Common myeloid progenitor, CD34-positive (primary cell): ENCODE measurements at regions not wholly inside any gene's neighbourhood (a gene's known extent, or its start where the extent isn't known, plus 50 kb on each side); places are given as distances from the start of the nearest gene placed in this dataset.
A peak's percentile ranks its signal among the peaks of the same experiment; 100 is the strongest.
"Not testable (repeated sequence)": the region's sequence is repeated elsewhere in the genome, so short reads cannot be mapped to it uniquely, and the experiment has no call there.

ENCODE experiments used
- CTCF ChIA-PET: fragments of 350-600 bp; sonication (Branson Sonifier 250); formaldehyde crosslinking; loops from one replicate; lab custom pipeline; 2021; ENCODE audit warnings: antibody characterized with exemption; lab: Charles Lee
- POLR2A ChIA-PET: fragments of 350-600 bp; sonication (Branson Sonifier 250); formaldehyde crosslinking; loops from one replicate; lab custom pipeline; 2021; ENCODE audit warnings: antibody characterized with exemption; lab: Charles Lee
- DNase-seq, 3 donors: peaks; one replicate each; pipeline versions ENCODE4 v3.0.0 to v3.0.0-alpha.2; 2013
- H3K27ac ChIP-seq, 2 experiments: 1 replicate in 1 of 2; 2 replicates in 1 of 2; pipeline ENCODE4 v1.7.0; 2013; ENCODE audit warnings: inconsistent platforms in 2 of 2, low read length in 2 of 2, mild to moderate bottlenecking in 2 of 2, low read depth in 1 of 2, moderate library complexity in 1 of 2; ENCODE audit not compliant: severe bottlenecking in 2 of 2, insufficient read depth in 1 of 2, poor library complexity in 1 of 2
- H3K27me3 ChIP-seq, 5 experiments: replicated peaks in 2 of 5; 1 replicate in 3 of 5; 2 replicates in 2 of 5; pipeline versions ENCODE4 v1.6.1 to v1.7.0; 2013; ENCODE audit warnings: low read length in 4 of 5, mild to moderate bottlenecking in 2 of 5, moderate library complexity in 2 of 5, inconsistent platforms in 1 of 5; ENCODE audit not compliant: insufficient read depth in 5 of 5, control insufficient read depth in 4 of 5
- H3K36me3 ChIP-seq, 4 experiments: 1 replicate in 2 of 4; 2 replicates in 2 of 4; pipeline versions ENCODE4 v1.6.1 to v1.7.0; 2013; ENCODE audit warnings: low read length in 3 of 4, control low read depth in 1 of 4, mild to moderate bottlenecking in 1 of 4; ENCODE audit not compliant: control insufficient read depth in 4 of 4, insufficient read depth in 4 of 4
- H3K4me1 ChIP-seq, 4 experiments: 1 replicate in 3 of 4; 2 replicates in 1 of 4; pipeline versions ENCODE4 v1.6.1 to v1.7.1; 2013; ENCODE audit warnings: low read length in 3 of 4, mild to moderate bottlenecking in 3 of 4, control low read depth in 1 of 4, inconsistent platforms in 1 of 4, moderate library complexity in 1 of 4; ENCODE audit not compliant: control insufficient read depth in 4 of 4, insufficient read depth in 4 of 4; ENCODE audit errors: control extremely low read depth in 1 of 4
- H3K4me3 ChIP-seq, 7 experiments: 1 replicate in 4 of 7; 2 replicates in 3 of 7; pipeline versions ENCODE4 v1.5.1 to v1.7.0; 2013; ENCODE audit warnings: mild to moderate bottlenecking in 7 of 7, low read length in 6 of 7, moderate library complexity in 6 of 7, inconsistent platforms in 2 of 7, low read depth in 2 of 7, control low read depth in 1 of 7; ENCODE audit not compliant: insufficient read depth in 4 of 7, control insufficient read depth in 1 of 7; ENCODE audit errors: extremely low read depth in 1 of 7
- H3K9me3 ChIP-seq, 5 experiments: 1 replicate in 4 of 5; 2 replicates in 1 of 5; pipeline versions ENCODE4 v1.6.1 to v1.7.1; 2013; ENCODE audit warnings: low read length in 4 of 5, mild to moderate bottlenecking in 2 of 5, inconsistent platforms in 1 of 5, low read depth in 1 of 5, moderate library complexity in 1 of 5; ENCODE audit not compliant: control insufficient read depth in 4 of 5, insufficient read depth in 2 of 5; ENCODE audit errors: control extremely low read depth in 1 of 5
- WGBS: methylation state at CpG from one replicate; pipeline ENCODE4 v1.1.5; 2013; ENCODE audit not compliant: insufficient coverage; 5-methylcytosine and 5-hydroxymethylcytosine counted together

GRCh38 chr4:101418055-101418454 is 70.7 kb upstream of the PPP3CA start:
- WGBS = 0% methylated on average over 1 of the region's 2 CpGs
- Histone ChIP-seq H3K27me3 (peaks cover 0 to 5% (median 0%) of the 10 kb centered on the region in 5 experiments), H3K9me3 (peaks cover 0 to 9% (median 3%) of the 10 kb centered on the region in 5 experiments), H3K27ac (no peak overlapping the region), H3K4me3 (peak overlapping the region in 2 of 7 experiments; percentile 42 to 45), H3K36me3 (no peaks in the 10 kb centered on the region), H3K4me1 (peaks cover 21 to 40% (median 23%) of the 10 kb centered on the region in 4 experiments)
- POLR2A ChIA-PET = interaction anchor here (0.9 kb wide), 1 partner anchor 71 kb away, joined by 3 read pairs; the partner anchor contains the start of gene PPP3CA
- CTCF ChIA-PET = interaction anchor here (0.8 kb wide), 1 partner anchor 70 kb away, joined by 4 read pairs; no protein-coding TSS in a partner anchor
- DNase-seq = peak; percentile 42 to 89 (median 87)

GRCh38 chr4:101417046-101417445 is 69.7 kb upstream of the PPP3CA start:
- Histone ChIP-seq H3K27ac (no peak overlapping the region), H3K36me3 (no peaks in the 10 kb centered on the region), H3K27me3 (peaks cover 0 to 5% (median 0%) of the 10 kb centered on the region in 5 experiments), H3K4me1 (peaks cover 21 to 40% (median 23%) of the 10 kb centered on the region in 4 experiments), H3K4me3 (no peak overlapping the region), H3K9me3 (peaks cover 0 to 9% (median 3%) of the 10 kb centered on the region in 5 experiments)
- ChIA-PET CTCF (no interaction called here), POLR2A (no interaction called here)
- DNase-seq = no peak
- WGBS = 86% methylated on average over 4 of the region's 6 CpGs

- H3K36me3 ChIP-seq = no peaks in the 10 kb centered on the region
- peaks cover 0 to 5% (median 0%) of the 10 kb centered on the region in 5 experiments for H3K27me3 ChIP-seq
- WGBS = 96% methylated on average over 5 of the region's 6 CpGs
- no peak overlapping the region for H3K27ac ChIP-seq
- POLR2A ChIA-PET = no interaction called here
- peaks cover 0 to 9% (median 3%) of the 10 kb centered on the region in 5 experiments for H3K9me3 ChIP-seq
- peaks cover 21 to 40% (median 23%) of the 10 kb centered on the region in 4 experiments for H3K4me1 ChIP-seq
- CTCF ChIA-PET = interaction anchor here (0.9 kb wide), 1 partner anchor 12 kb away, joined by 3 read pairs; no protein-coding TSS in a partner anchor
- DNase-seq = no peak
- no peak overlapping the region for H3K4me3 ChIP-seq
Observed at GRCh38 chr4:101415962-101416361, 68.6 kb upstream of the PPP3CA start.

GRCh38 chr4:101414496-101414895 is 67.2 kb upstream of the PPP3CA start:
- peaks cover 13 to 27% (median 19%) of the 10 kb centered on the region in 4 experiments for H3K4me1 ChIP-seq
- no peak overlapping the region for H3K4me3 ChIP-seq
- H3K9me3 ChIP-seq = peaks cover 0 to 9% (median 3%) of the 10 kb centered on the region in 5 experiments
- H3K27ac ChIP-seq = no peak overlapping the region
- DNase-seq = no peak
- no peaks in the 10 kb centered on the region for H3K36me3 ChIP-seq
- ChIA-PET CTCF (no interaction called here), POLR2A (no interaction called here)
- WGBS = no CpG with 5 or more reads among the region's 1 CpG
- peaks cover 0 to 5% (median 0%) of the 10 kb centered on the region in 5 experiments for H3K27me3 ChIP-seq

- H3K27ac ChIP-seq = no peak overlapping the region
- WGBS = 100% methylated on average over 2 of the region's 2 CpGs
- H3K4me3 ChIP-seq = no peak overlapping the region
- POLR2A ChIA-PET = no interaction called here
- peaks cover 0 to 3% (median 0%) of the 10 kb centered on the region in 5 experiments for H3K27me3 ChIP-seq
- peaks cover 0 to 3% (median under 1%) of the 10 kb centered on the region in 4 experiments for H3K4me1 ChIP-seq
- CTCF ChIA-PET = no interaction called here
- DNase-seq = no peak
- H3K36me3 ChIP-seq = no peaks in the 10 kb centered on the region
- peaks cover 0 to 9% (median 3%) of the 10 kb centered on the region in 5 experiments for H3K9me3 ChIP-seq
Observed at GRCh38 chr4:101411926-101412325, 64.6 kb upstream of the PPP3CA start.

- H3K27me3 ChIP-seq, H3K9me3 ChIP-seq, CTCF ChIA-PET, H3K4me3 ChIP-seq, H3K27ac ChIP-seq, DNase-seq, POLR2A ChIA-PET, H3K36me3 ChIP-seq, H3K4me1 ChIP-seq: not testable (repeated sequence)
- 98% methylated on average over 22 of the region's 24 CpGs for WGBS
Observed at GRCh38 chr4:101411281-101411910, 64.1 kb upstream of the PPP3CA start.

GRCh38 chr4:101400096-101400495 is 52.8 kb upstream of the PPP3CA start:
- Histone ChIP-seq H3K27ac (no peak overlapping the region), H3K9me3 (peaks cover 0 to 2% (median 0%) of the 10 kb centered on the region in 5 experiments), H3K36me3 (no peaks in the 10 kb centered on the region), H3K4me3 (no peak overlapping the region), H3K27me3 (no peaks in the 10 kb centered on the region), H3K4me1 (peaks cover 0 to 3% (median 0%) of the 10 kb centered on the region in 4 experiments)
- ChIA-PET POLR2A (no interaction called here), CTCF (no interaction called here)
- WGBS = 70% methylated on average over 2 of the region's 3 CpGs
- DNase-seq = peak in 2 of 3 donors; percentile 17 to 44
